LoVo (cell line): ENCODE measurements at regions not wholly inside any gene's neighbourhood (a gene's known extent, or its start where the extent isn't known, plus 50 kb on each side); places are given as distances from the start of the nearest gene placed in this dataset.

Source experiments
- DNase-seq: peaks from one replicate; pipeline ENCODE4 v3.0.0-alpha.2; 2016; ENCODE audit warnings: low spot score

- DNase-seq, result no peak
Measured at GRCh38 chr9:88034964-88035363, 60.6 kb upstream of the CDK20 start.

- no peak for DNase-seq
Measured at GRCh38 chr9:88033359-88033702, 59.0 kb upstream of the CDK20 start.

- DNase-seq, result no peak
Measured at GRCh38 chr9:88028338-88028737, 54.0 kb upstream of the CDK20 start.

- no peak for DNase-seq
Measured at GRCh38 chr9:88026118-88026479, 51.8 kb upstream of the CDK20 start.

- no peak for DNase-seq
Measured at GRCh38 chr9:88025411-88026117, 51.2 kb upstream of the CDK20 start.

- DNase-seq, result no peak
Measured at GRCh38 chr9:88024896-88025295, 50.6 kb upstream of the CDK20 start.
